ENCODE measurements at regions not wholly inside any gene's neighbourhood (a gene's known extent, or its start where the extent isn't known, plus 50 kb on each side); places are given as distances from the start of the nearest gene placed in this dataset.

DNA sequence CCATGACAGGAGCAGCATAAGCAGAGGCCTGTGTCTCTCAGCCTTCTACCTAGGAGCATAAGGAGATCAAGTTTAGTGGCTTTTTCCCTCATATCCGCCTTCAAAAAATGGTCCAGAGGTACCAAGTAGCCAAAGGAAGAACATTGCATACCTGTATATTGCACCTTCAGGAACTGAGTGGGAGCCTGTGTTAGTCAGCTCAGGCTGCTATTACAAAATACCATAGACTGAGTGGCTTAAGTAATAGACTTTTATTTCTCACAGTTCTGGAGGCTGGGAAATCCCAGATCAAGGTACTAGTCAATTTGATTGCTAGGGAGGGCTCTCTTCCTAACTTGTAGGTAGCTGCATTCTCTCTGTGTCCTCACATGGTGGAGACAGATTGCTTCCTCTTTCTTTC, 597.4 kb upstream of the PTGER4 start:
- WGBS, 2 donors, result 0% methylated on average over 1 of the region's 1 CpG; no CpG with 5 or more reads in 1 of the 2 donors
- no peak for DNase-seq
- H3K36me3 ChIP-seq (ENCODE audit: low read depth, missing control alignments), result no peaks in the 10 kb centered on the region
- H3K27ac ChIP-seq, result no peak overlapping the region
- H3K4me1 ChIP-seq, result no peaks in the 10 kb centered on the region
- TF ChIP-seq, protein P1, sequence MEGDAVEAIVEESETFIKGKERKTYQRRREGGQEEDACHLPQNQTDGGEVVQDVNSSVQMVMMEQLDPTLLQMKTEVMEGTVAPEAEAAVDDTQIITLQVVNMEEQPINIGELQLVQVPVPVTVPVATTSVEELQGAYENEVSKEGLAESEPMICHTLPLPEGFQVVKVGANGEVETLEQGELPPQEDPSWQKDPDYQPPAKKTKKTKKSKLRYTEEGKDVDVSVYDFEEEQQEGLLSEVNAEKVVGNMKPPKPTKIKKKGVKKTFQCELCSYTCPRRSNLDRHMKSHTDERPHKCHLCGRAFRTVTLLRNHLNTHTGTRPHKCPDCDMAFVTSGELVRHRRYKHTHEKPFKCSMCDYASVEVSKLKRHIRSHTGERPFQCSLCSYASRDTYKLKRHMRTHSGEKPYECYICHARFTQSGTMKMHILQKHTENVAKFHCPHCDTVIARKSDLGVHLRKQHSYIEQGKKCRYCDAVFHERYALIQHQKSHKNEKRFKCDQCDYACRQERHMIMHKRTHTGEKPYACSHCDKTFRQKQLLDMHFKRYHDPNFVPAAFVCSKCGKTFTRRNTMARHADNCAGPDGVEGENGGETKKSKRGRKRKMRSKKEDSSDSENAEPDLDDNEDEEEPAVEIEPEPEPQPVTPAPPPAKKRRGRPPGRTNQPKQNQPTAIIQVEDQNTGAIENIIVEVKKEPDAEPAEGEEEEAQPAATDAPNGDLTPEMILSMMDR (IDR thresholded peaks at IDR 0.05), result no peak
- no peak for TF ChIP-seq POLR2A (IDR thresholded peaks at IDR 0.05)
- no peaks in the 10 kb centered on the region for H3K9me3 ChIP-seq
- intact Hi-C loops (cut with DNase I; ENCODE audit: low total_unique reads), result no loop called here
- H3K27me3 ChIP-seq, result no peaks in the 10 kb centered on the region
- no peak overlapping the region for H3K4me3 ChIP-seq

DNA sequence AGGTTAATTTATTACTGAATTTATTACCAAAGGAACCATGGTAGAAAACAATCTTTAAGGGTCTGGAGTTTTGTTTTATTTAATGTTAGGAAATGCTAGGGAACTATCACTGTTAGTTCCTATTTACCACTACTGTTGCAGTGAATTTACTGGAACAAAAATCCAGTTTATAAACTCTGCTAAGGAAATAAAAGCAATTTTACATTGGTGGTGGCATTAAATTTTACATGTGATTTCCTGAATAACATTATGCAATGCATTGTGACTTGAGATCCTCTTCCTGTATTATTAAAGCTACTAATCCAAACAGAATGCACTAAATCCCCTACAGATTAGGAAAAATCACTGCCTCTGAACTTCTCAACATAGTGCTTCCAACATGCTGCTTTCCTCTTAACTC, 599.5 kb upstream of the PTGER4 start:
- Histone ChIP-seq H3K27me3 (no peaks in the 10 kb centered on the region), H3K4me1 (no peaks in the 10 kb centered on the region), H3K9me3 (no peaks in the 10 kb centered on the region), H3K27ac (no peak overlapping the region), H3K36me3 (ENCODE audit: low read depth, missing control alignments) (no peaks in the 10 kb centered on the region), H3K4me3 (no peak overlapping the region)
- TF ChIP-seq POLR2A (IDR thresholded peaks at IDR 0.05), result no peak
- TF ChIP-seq, protein P1 (IDR thresholded peaks at IDR 0.05), result no peak
- no peak for DNase-seq
- intact Hi-C loops (cut with DNase I; ENCODE audit: low total_unique reads), result no loop called here

DNA sequence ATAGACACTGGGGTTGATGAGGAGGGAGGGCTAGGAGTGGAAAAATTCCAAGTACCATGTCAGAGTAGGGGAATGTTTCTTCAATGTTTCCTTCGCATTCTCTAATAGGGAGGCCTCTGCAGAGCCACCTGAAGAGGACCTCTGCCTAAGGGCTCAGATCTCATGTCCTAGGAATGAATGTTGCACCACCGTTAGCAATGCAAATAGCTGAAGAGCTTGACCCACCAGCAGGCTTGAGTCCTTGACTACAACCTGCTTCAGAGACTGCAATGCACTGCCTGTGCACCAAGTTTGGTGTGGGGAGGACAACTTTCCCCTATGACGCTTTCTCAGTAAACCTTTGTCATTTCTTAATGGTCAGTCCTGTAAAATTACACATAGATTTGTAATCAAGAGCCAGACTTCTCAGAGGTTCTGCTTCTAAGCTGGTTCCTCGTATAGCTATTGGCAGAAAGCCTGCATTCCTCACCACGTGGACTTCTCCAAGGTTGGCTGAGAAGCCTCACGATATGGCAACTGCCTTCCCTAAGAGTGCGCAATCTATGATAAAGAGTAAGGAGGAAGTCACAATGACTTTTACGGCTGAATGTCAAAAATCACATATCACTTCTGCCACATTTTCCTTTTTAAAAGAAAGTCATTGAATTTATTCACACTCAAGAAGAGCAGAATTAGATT, 600.7 kb upstream of the PTGER4 start:
- TF ChIP-seq, protein P1 (IDR thresholded peaks at IDR 0.05), result no peak
- no peak for TF ChIP-seq POLR2A (IDR thresholded peaks at IDR 0.05)
- H3K4me3 ChIP-seq, result no peak overlapping the region
- no peaks in the 10 kb centered on the region for H3K36me3 ChIP-seq (ENCODE audit: low read depth, missing control alignments)
- intact Hi-C loops (cut with DNase I; ENCODE audit: low total_unique reads), result no loop called here
- no peak overlapping the region for H3K27ac ChIP-seq
- no peaks in the 10 kb centered on the region for H3K9me3 ChIP-seq
- no peaks in the 10 kb centered on the region for H3K4me1 ChIP-seq
- WGBS, 2 donors, result 74 to 79% methylated on average over 7 to 8 of the region's 8 CpGs
- no peaks in the 10 kb centered on the region for H3K27me3 ChIP-seq
- no peak for DNase-seq

DNA sequence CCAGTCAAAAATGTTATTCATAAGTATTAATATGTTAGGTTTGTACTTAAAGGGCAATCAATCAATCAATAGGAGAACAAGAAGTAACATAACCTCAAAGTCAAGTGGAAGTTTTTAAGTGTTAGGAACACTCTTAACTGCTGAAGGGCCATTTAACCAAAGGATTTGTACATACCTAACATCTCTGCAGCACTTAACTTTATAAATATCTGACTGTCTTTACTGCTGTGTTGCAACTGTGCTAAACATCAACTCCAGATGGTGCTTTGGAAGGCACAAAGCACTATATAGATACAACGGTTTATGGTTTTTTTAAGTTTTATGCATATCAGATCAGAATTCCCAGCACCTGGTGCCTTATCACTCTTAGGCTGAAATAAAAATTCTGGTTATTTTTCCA, 604.9 kb upstream of the PTGER4 start:
- no peak for DNase-seq
- intact Hi-C loops (cut with DNase I; ENCODE audit: low total_unique reads), result no loop called here
- Histone ChIP-seq H3K36me3 (ENCODE audit: low read depth, missing control alignments) (no peaks in the 10 kb centered on the region), H3K4me3 (no peak overlapping the region), H3K27ac (no peak overlapping the region), H3K9me3 (no peaks in the 10 kb centered on the region), H3K4me1 (no peaks in the 10 kb centered on the region), H3K27me3 (no peaks in the 10 kb centered on the region)
- WGBS, 2 donors, result 46 to 79% methylated on average over 1 of the region's 1 CpG
- TF ChIP-seq, protein P1 (IDR thresholded peaks at IDR 0.05), result no peak
- TF ChIP-seq POLR2A (IDR thresholded peaks at IDR 0.05), result no peak

DNA sequence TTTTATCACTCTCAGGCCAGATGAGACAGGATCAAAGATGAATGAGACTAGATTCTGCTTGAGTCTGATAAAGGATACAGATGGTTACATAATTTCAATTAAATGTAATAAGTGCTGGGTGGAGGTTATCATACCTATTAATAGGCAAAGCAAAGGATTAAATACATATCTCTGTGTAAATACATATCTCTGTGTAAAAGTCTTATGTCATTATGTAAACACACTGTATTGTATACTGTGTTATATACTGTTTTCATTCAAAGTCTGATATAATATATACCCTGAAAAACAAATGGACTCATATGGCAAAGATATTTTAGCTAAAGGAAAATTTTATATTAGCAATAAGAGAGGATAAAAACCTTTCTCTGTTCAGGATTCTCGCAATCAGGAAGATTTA, 605.8 kb upstream of the PTGER4 start:
- H3K9me3 ChIP-seq, result no peaks in the 10 kb centered on the region
- no peaks in the 10 kb centered on the region for H3K4me1 ChIP-seq
- intact Hi-C loops (cut with DNase I; ENCODE audit: low total_unique reads), result no loop called here
- DNase-seq, result no peak
- no peak overlapping the region for H3K27ac ChIP-seq
- 92 to 100% methylated on average over 1 of the region's 1 CpG for WGBS, 2 donors
- TF ChIP-seq, protein P1 (IDR thresholded peaks at IDR 0.05), result no peak
- H3K27me3 ChIP-seq, result no peaks in the 10 kb centered on the region
- no peak overlapping the region for H3K4me3 ChIP-seq
- no peaks in the 10 kb centered on the region for H3K36me3 ChIP-seq (ENCODE audit: low read depth, missing control alignments)

Measured in testis (tissue), 2 donors.